GM18511 (cell line): ENCODE measurements at regions not wholly inside any gene's neighbourhood (a gene's known extent, or its start where the extent isn't known, plus 50 kb on each side); places are given as distances from the start of the nearest gene placed in this dataset.
"Not testable (repeated sequence)": the region's sequence is repeated elsewhere in the genome, so short reads cannot be mapped to it uniquely, and the experiment has no call there.

ENCODE experiments used
- ATAC-seq: cut with Tn5 transposase; IDR thresholded peaks from one replicate; pipeline ENCODE4 v1.9.1; 2021; ENCODE audit warnings: mild to moderate bottlenecking, moderate library complexity; ENCODE audit not compliant: unreplicated experiment

DNA sequence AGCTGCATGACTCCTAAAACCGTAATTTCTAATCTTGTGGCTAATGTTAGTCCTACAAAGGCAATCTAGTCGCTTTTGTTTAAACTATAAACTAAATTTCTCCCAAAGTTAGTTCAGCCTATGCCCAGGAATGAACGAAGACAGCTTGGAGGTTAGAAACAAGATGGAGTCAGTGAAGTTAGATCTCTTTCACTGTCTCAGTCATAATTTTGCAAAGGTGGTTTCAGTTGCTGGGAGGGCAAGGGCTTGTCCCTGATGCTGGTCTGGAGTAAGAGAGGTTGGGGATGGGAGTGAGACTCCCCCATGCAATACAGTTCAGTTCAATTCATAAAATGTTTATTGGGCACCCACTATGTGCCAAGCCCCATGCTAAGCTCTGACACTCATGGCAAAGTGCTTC lies 362.1 kb downstream of the TYW1 start:
- not testable (repeated sequence) for ATAC-seq

DNA sequence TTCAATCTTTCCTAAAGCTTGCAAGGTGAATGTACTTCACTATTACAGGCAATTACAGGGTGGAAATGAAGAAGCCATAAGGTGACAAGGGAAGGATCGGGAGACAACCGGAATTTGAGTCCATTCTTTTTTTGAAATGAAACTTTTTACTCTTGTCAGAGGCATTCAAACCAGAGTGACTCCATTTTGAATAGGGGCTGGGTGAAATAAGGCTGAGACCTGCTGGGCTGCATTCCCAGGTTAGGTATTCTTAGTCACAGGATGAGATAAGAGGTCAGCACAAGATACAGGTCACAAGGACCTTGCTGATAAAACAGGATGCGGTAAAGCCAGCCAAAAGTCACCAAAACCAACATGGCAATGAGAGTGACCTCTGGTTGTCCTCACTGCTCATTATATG lies 363.3 kb downstream of the TYW1 start:
- no peak for ATAC-seq

DNA sequence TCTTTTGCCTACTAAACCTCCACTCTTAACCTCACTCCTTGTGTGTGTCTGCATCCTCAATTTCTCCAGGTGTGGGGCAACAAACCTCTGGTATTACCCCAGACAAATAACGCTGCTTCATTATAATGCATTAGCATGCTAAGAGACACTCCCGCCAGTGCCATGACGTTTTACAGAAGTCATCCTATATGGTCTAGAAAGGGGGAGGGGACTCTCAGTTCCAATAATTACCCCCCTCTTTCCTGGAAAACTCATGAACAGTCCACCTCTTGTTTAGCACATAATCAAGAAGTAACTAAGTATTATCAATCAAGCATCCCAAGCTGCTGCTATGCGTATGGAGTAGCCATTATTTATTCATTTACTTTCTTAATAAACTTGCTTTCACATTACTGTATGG lies 364.5 kb downstream of the TYW1 start:
- no peak for ATAC-seq

DNA sequence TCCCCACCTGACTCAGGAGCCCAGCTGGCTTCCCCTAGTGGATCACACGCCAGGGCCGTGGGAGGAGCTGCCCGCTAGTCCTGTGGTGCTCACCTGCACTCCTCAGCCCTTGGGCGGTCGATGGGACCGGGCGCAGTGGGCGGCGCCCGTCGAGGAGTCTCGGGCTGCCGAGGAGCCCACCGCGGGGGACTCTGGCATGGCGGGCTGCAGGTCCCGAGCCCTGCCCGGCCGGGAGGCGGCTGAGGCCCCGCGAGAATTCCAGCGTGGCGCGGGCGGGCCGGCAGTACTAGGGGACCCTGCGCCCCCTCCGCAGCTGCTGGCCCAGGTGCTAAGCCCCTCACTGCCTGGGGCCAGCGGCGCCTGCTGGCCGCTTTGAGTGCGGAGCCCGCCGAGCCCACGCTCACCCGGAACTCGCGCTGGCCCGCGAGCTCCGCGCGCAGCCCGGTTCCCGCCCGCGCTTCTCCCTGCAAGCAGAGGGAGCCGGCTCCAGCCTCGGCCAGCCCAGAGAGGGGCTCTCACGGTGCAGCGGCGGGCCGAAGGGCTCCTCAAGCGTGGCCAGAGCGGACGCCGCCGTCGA lies 367.9 kb downstream of the TYW1 start:
- ATAC-seq = no peak

DNA sequence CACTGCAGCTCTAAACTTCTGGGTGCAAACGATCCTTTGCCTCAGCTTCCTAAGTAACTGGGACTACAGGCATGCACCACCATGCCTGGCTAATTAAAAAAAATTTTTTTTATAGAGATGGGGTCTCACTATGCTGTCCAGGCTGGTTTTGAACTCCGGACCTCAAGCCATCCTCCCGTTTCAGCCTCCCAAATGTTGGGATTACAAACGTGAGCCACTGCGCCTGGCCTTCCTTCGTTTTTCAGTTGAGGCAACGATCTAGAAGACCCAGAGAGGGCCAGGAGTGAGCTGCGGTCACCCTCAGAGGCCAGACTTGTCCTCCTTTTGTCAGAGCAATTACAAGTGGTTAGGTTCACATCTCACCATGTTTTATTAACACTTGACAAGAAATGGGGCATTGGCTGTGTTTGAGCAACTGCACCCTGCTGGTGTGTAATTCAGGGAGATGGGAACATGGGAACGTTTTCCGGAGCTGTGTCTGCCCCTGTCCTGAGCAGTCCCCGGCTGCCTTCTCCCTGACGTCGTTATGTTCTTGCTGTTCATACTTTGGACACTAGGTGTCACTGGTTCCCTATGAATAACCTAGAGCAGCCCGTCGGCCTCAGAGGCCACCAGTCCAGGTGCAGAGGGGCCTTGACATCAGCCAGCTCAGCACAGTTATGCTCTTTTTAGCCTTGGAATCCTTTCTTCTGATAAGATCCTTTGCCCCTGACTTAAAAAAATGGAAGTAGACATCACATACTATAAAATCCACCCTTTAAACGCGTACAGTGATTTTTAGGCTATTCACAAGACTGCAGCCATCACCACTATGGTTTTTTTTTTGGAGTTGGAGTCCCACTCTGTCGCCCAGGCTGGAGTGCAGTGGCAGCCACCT lies 375.0 kb downstream of the TYW1 start:
- peak; percentile 99 for ATAC-seq

DNA sequence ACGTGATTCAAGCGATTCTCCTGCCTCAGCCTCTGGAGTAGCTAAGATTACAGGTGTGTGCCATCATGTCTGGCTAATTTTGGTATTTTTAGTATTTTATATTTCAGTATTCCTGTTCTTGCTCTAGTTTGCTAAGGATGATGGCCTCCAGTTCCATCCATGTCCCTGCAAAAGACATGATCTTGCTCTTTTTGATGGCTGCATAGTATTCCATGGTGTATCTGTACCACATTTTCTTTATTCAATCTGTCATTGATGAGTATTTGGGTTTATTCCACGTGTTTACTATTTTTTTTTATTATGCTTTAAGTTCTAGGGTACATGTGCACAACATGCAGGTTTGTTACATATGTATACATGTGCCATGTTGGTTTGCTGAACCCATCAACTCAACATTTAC lies 376.8 kb downstream of the TYW1 start:
- not testable (repeated sequence) for ATAC-seq

DNA sequence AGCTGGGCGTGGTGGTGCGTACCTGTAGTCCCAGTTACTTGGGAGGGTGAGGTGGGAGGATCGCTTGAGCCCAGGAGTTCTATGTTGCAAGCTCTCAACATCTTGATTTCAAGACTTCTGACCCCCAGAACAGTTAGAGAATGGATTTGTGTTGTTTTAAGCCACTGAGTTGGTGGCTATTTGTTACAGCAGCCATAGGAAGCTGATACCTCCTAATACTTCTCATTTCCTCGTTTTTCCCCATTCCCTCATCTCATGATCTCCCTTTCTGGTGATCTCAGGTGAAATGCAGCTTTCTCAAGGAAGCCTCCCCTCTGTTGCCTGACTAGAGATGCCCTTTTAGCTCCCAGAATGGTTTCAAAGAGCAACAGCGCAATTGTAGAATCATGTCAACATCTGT lies 378.8 kb downstream of the TYW1 start:
- ATAC-seq = no peak

DNA sequence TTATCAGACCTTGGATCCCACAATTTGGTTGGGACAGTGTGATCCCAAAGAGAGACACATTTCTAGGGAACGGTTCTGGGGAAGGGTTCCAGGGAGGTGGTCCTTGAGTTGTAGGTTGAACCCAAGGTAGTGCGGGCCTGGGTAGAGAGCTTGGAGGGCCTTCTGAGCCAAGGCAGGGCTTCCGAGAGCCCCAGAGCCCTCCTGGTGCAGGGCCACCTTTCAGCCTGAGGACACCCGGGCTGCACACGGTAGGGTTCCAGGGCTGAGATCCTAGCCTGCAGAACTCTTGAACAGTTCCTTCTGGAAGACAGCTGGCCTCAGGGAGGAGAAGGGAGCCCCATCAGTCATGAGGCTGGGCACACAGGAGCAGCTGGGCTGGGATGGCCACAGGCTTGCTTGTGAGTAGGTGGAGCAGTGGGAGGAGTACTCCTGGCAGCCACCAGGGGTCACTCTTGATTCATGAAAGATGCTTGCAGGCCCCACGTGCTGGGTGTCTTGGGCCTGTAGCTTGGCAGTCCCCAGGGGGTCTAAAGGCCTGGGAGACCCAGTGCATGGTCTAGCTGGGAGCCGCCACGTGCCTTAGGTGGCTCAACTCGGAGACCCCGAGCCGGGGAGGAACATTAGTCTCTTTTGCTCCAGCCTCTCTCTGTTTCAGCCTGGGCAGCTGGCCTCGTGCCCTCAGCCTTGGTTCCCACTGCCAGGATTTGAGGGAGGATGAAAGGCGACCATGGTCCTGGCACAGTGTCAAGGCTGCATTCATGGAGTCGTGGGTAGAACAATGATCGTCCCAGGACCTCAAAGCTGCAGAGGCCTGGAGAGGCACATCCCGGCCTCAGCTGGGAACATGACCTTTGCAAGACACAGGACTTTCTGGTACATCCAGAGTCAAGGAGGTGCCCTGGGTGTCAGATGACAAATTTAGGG lies 381.6 kb downstream of the TYW1 start:
- ATAC-seq = peak; percentile 98

DNA sequence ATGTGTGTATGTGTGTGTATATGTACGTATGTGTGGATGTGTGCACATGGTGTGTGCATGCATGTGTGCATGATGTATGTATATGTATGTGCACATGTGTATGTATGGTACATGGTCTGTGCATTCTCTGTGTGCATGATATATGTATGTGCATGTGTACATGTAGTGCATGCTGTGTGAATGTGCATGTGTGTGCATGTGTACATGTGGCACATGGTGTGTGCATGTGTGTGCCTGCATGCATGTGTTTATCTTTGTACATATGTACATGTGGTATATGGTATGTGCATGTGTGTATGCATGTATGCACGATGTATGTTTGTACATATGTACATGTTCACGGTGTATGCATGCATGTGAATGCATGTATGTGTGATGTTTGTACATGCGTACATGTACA lies 383.7 kb downstream of the TYW1 start:
- no peak for ATAC-seq

DNA sequence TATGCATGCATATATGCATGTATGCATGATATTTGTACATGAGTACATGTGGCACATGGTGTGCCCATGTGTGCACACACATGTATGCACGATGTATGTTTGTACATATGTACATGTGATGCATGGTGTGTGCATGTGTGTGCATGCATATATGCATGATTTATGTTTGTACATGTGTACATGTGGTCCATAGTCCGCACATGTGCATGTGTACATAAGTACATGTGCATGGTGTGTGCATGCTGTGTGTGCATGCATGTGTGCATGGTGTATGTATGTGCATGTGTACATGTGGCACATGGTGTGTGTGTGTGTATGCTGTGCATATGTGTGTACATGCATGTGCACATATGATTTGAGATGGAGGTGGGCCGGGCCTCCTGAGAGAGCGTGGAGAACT lies 384.2 kb downstream of the TYW1 start:
- ATAC-seq = no peak

DNA sequence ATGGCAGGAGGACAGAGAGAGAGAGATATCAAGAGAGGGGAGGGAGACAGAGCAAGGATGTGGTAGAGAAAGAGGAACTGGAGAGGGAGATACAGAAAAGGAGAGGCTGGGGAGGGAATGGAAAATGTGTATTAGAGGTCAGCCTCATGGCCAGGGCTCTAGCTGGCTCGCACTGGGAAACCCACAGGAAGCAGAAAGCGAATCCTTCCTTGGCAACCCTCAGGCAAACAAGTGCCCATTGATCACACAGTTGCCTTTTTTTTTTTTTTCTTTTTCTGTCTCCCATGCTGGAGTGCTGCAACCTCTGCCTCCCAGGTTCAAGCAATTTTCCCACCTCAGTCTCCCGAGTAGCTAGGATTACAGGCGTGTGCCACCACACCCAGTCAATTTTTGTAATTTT lies 391.2 kb downstream of the TYW1 start:
- no peak for ATAC-seq

DNA sequence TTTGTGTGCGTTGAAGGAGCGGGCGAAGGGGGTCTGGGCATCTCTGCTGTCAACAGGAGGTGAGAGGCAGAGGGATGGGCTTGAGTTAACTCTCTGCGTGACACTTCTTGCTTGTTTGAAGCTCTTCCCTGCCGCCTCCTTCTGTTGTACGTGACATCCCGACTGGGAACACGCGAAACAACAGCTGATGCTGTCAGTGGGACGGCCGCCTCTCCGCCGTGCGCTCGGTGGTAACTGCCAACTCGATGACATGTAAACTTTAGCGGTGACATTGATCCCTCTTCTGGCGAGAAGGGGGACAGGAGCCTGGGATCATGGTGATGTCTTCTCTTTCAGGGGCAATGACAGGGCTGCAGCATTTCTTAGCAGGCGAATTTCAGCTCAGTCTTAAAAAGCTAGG lies 394.5 kb downstream of the TYW1 start:
- no peak for ATAC-seq

DNA sequence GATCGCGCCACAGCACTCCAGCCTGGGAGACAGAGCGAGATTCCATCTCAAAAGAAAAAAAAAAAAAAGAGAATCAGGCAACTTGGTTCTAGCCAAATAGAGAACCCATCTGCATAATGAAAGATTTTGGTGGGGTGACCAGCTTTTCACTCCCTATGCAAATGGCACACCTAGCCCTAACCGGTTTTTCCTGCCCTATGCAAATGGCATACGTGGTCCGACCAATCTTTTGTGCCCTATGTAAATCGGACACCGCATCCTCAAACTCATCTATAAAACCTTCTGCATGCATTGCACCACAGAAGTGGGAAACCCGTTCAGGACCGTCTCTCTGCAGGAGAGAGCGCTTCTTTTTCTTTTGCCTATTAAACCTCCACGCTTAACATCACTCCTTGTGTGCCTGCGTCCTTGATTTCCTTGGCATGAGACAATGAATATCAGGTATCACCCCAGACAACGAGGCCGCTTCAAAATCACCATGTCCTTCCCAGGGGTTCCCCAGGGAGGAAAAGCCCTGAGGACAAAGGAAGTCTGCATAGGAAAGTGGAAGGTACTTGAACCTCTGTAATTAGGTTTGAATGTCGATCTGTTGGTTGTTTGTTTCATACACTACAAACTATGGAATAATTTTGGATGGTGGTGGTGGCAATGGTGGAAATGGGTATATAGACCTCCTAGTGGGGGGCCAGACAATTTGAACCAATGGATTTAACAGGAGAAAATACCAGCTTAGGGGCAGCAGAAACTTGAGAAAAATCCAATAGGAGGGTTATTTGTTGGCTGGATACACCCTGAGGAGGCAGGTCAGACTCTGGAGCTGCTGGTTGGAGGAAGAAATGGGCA lies 396.2 kb downstream of the TYW1 start:
- ATAC-seq = no peak

DNA sequence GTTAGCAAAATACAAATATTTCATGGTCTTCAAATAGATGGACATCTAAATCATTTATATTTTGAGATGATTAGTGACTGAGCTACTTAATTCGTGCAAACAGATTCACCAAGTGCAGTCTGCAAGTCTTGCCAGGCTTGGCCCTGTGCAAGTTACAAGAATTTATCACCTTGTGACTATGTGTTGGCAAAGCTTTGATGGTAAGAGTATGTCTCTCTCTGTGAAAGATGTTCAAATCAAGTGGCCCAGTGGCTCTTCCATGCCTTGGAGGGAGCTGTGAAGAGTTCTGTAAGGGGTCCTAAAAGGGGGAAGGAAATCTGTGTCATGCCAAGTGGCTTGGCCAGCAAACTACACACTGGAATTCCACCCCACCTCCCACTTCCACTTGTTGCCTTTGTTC lies 397.3 kb downstream of the TYW1 start:
- ATAC-seq = no peak

DNA sequence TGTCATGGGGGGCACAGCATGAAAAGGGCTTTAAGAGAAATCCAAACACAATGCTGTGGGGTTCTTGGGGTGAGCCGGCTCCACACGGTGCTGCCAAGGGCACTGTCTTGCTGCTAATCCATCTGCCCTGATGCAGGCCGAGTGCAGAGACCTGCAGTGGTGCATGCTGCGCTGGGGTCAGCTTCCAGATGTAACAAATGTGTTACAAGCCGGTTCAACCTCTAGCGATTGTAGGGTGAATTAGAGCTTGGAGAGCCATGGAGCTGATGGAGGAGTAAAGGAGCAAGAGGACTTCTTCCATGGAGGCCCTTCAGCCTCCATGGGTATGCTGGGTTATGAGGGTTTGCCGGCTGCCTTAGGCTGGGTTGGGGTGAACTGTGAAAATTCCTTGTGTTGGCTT lies 402.3 kb downstream of the TYW1 start:
- ATAC-seq = no peak

DNA sequence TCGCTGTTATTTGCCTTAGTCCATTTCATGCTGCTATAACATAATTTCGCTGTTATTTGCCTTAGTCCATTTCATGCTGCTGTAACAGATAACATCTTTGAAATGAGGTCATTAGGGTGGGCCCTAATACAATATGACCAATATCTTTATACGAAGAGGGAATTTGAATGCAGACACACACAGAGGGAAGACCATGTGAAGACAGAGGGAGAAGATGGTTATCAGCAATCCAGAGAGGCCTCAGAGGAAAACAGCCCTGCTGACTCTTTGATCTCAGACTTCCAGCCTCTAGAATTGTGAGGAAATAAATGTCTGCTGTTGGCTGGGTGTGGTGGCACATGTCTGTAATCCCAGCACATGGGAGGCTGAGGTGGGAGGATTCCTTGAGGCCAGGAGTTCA lies 404.9 kb downstream of the TYW1 start:
- ATAC-seq = no peak

DNA sequence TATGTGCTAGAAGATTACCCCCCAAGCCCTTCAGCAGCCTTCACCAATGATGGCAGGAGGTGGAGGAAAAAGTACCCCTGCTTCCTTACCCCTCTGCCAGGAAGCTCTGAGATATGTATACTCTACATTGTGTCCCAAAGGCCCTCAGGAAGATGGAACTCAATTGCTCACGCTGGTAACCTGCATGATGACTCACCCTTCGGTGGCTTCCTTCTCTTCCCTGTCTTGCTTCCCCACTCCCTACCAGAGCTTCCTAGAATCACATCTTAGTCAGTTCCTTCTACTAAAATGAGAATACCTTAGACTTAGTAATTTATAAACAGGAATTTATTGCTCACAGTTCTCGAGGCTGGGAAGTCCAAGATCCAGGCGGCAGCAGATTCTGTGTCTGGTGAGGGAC lies 405.6 kb downstream of the TYW1 start:
- no peak for ATAC-seq

DNA sequence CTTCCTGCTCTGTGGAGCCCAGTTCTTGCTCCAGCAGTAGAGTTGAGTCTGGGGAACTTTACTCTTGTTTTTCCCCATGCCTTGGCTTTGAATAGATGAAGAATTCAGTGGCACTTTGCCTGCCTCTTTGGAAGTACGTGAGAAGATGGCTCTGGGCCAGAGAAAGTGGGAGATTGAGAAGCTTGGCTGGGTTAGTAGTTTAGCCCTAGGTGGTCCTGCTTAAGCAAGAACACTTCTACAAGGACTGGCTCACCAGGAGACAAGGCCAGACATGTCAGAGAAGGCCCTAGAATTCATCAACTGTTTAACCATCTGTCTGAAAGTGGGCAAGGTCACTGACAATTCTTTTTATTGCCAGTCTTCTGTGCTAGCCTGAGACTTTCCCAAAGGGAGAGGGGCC lies 410.3 kb downstream of the TYW1 start:
- no peak for ATAC-seq

DNA sequence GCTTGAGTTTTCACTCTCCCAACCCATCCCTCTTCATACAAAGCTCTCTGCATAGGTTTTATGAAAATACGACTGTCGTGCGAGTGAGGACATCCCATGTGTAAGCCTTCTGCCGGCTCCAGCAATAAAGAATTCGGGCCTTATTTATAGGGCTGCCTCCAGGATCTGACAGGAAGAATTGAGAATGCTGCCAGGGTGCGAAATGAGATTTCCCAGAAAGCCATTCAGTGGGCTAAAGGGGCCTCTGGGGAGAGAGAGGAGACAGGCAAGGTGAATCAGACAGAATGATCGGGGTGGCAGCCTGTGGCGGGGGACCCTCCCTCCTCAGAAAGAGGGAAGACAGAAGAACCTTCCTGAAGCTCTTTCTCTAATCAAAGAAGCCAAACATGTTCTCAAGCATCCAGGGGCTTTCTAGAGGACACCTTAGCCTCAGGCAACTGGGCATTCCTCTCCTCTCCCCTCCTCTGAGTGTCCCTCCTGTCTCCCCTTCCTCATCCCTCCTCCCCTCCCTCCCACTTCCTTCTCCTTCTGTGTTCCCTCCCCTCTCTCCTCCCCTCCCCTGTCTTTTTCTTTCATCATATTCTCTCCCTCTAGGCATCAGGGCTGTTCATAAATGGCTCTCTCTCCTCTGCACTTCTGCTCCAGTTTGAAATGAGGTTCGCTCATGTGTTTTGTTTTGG lies 410.9 kb downstream of the TYW1 start:
- ATAC-seq = no peak

DNA sequence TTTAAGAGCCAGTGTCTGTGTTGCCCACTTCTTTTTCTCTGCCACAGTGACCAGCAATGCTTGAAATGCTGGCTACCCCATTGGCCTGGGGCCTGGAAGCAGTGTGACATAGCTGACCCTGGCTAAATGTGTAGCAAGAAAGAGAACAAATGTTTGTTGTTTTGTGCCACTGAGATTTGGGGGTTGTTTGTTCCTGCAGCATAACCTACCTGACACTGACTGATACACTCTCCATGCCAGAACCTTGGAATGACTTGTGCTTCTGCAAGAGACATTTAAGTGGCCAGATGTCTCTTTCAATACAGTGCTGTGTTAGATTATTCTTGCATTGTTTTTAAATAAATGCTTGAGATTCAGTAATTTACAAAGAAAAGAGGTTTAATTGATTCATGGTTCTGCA lies 411.5 kb downstream of the TYW1 start:
- no peak for ATAC-seq
